ENCODE measurements at regions not wholly inside any gene's neighbourhood (a gene's known extent, or its start where the extent isn't known, plus 50 kb on each side); places are given as distances from the start of the nearest gene placed in this dataset.

DNA sequence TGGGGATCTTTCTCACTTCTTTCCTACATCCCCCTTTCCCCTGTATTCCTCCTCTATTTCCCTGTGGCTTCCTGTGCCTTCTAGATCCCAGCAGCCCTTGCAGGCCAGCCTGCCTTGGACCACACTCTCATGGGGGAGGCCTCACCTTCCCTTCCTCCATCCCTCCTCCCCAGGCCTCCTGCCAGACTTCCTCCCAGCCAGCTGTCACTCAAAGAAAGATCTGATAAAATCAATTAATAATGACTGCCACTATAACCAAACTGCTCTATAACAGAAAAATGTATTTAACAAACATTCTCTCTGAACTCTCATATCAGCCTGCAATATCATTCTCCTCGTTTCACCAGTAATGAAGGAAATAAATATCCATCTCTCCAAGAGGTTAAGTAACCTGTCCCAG lies 144.9 kb upstream of the SIX2 start:
- no peak for FAIRE-seq
- dilution Hi-C loops (cut with MboI; ENCODE audit: extremely low pct_ligation_motif_present, low sequenced_read_pairs), result no loop called here
- H3K9me3 ChIP-seq (ENCODE audit: control insufficient read depth, low read depth, low read length), result no peaks in the 10 kb centered on the region

GRCh38 chr2:45153121-45153520 lies 143.9 kb upstream of the SIX2 start:
- Histone ChIP-seq H3K27me3 (ENCODE audit: control insufficient read depth, extremely low read depth, insufficient read depth, low read length) (peaks cover 13% of the 10 kb centered on the region), H4K20me1 (ENCODE audit: control insufficient read depth, extremely low read depth, insufficient read depth, low read length) (no peaks in the 10 kb centered on the region), H3K79me2 (ENCODE audit: control insufficient read depth, insufficient read depth, low read length) (no peaks in the 10 kb centered on the region), H3K9me3 (ENCODE audit: control insufficient read depth, low read depth, low read length) (no peaks in the 10 kb centered on the region), H3K4me3 (ENCODE audit: control insufficient read depth in 2 of 3, extremely low read depth in 1 of 3, insufficient read depth in 2 of 3, low read depth in 1 of 3, low read length in 3 of 3) (no peak overlapping the region), H3K27ac (ENCODE audit: control insufficient read depth, insufficient read depth, low read length) (no peak overlapping the region), H2AFZ (ENCODE audit: control insufficient read depth, low read length) (no peak overlapping the region), H3K9me1 (ENCODE audit: control insufficient read depth, extremely low read depth, insufficient read depth, low read length) (no peaks in the 10 kb centered on the region), H3K9ac (ENCODE audit: control insufficient read depth, extremely low read depth, insufficient read depth, low read length) (no peak overlapping the region), H3K36me3 (ENCODE audit: control insufficient read depth in 2 of 2, extremely low read depth in 1 of 2, insufficient read depth in 2 of 2, low read length in 2 of 2) (no peaks in the 10 kb centered on the region), H3K4me1 (ENCODE audit: control insufficient read depth, extremely low read depth, insufficient read depth, low read length) (no peaks in the 10 kb centered on the region), H3K4me2 (ENCODE audit: control insufficient read depth, extremely low read depth, insufficient read depth, low read depth, low read length) (no peak overlapping the region)
- TF ChIP-seq CTCF (optimal IDR thresholded peaks at IDR 0.05 in 1 of 3, IDR thresholded peaks at IDR 0.05 in 1 of 3, conservative IDR thresholded peaks at IDR 0.05 in 1 of 3; ENCODE audit: extremely low read depth in 1 of 3, insufficient read depth in 2 of 3, low read length in 3 of 3), result no peak
- TF ChIP-seq EZH2 (IDR thresholded peaks at IDR 0.05; ENCODE audit: low read length), result no peak
- dilution Hi-C loops (cut with MboI; ENCODE audit: extremely low pct_ligation_motif_present, low sequenced_read_pairs), result no loop called here
- FAIRE-seq (no peak), DNase-seq (ENCODE audit: low read depth, low spot score) (no peak)

More for the DNA sequence above, 144.9 kb upstream of the SIX2 start:
- no peaks in the 10 kb centered on the region for H3K4me1 ChIP-seq (ENCODE audit: control insufficient read depth, extremely low read depth, insufficient read depth, low read length)
- no peak overlapping the region for H2AFZ ChIP-seq (ENCODE audit: control insufficient read depth, low read length)
- no peak overlapping the region for H3K4me2 ChIP-seq (ENCODE audit: control insufficient read depth, extremely low read depth, insufficient read depth, low read depth, low read length)
- no peaks in the 10 kb centered on the region for H3K36me3 ChIP-seq (ENCODE audit: control insufficient read depth in 2 of 2, extremely low read depth in 1 of 2, insufficient read depth in 2 of 2, low read length in 2 of 2)
- peaks cover 13% of the 10 kb centered on the region for H3K27me3 ChIP-seq (ENCODE audit: control insufficient read depth, extremely low read depth, insufficient read depth, low read length)
- H3K27ac ChIP-seq (ENCODE audit: control insufficient read depth, insufficient read depth, low read length), result no peak overlapping the region
- H3K4me3 ChIP-seq (ENCODE audit: control insufficient read depth in 2 of 3, extremely low read depth in 1 of 3, insufficient read depth in 2 of 3, low read depth in 1 of 3, low read length in 3 of 3), result no peak overlapping the region
- H3K9me1 ChIP-seq (ENCODE audit: control insufficient read depth, extremely low read depth, insufficient read depth, low read length), result no peaks in the 10 kb centered on the region
- no peak overlapping the region for H3K9ac ChIP-seq (ENCODE audit: control insufficient read depth, extremely low read depth, insufficient read depth, low read length)
- no peaks in the 10 kb centered on the region for H3K79me2 ChIP-seq (ENCODE audit: control insufficient read depth, insufficient read depth, low read length)
- no peak for DNase-seq (ENCODE audit: low read depth, low spot score)
- no peak for TF ChIP-seq CTCF (optimal IDR thresholded peaks at IDR 0.05 in 1 of 3, IDR thresholded peaks at IDR 0.05 in 1 of 3, conservative IDR thresholded peaks at IDR 0.05 in 1 of 3; ENCODE audit: extremely low read depth in 1 of 3, insufficient read depth in 2 of 3, low read length in 3 of 3)
- no peak for TF ChIP-seq EZH2 (IDR thresholded peaks at IDR 0.05; ENCODE audit: low read length)
- H4K20me1 ChIP-seq (ENCODE audit: control insufficient read depth, extremely low read depth, insufficient read depth, low read length), result no peaks in the 10 kb centered on the region

Measured in keratinocyte (primary cell).